Neuronal stem cell (in vitro differentiated cells): ENCODE measurements at regions not wholly inside any gene's neighbourhood (a gene's known extent, or its start where the extent isn't known, plus 50 kb on each side); places are given as distances from the start of the nearest gene placed in this dataset.
A peak's percentile ranks its signal among the peaks of the same experiment; 100 is the strongest.

ENCODE experiments used
- DNase-seq: peaks from one replicate; pipeline ENCODE4 v3.0.0-alpha.2; 2013; ENCODE audit warnings: low spot score
- H2AFZ ChIP-seq: one replicate; pipeline ENCODE4 v1.6.1; 2013; ENCODE audit warnings: mild to moderate bottlenecking, low read length, inconsistent platforms
- H2AK5ac ChIP-seq: 2 replicates; pipeline ENCODE4 v1.6.1; 2013; ENCODE audit warnings: low read depth, mild to moderate bottlenecking, inconsistent platforms, low read length, moderate library complexity, mixed read lengths
- H2BK120ac ChIP-seq: 2 replicates; pipeline ENCODE4 v1.6.1; 2013; ENCODE audit warnings: low read depth, mild to moderate bottlenecking, inconsistent platforms, low read length, moderate library complexity, mixed read lengths
- H2BK12ac ChIP-seq: one replicate; pipeline ENCODE4 v1.6.1; 2013; ENCODE audit warnings: low read length, inconsistent platforms
- H2BK15ac ChIP-seq: 2 replicates; pipeline ENCODE4 v1.6.1; 2013; ENCODE audit warnings: mild to moderate bottlenecking, low read length, inconsistent platforms, mixed read lengths
- H2BK5ac ChIP-seq: one replicate; pipeline ENCODE4 v1.6.1; 2013; ENCODE audit warnings: inconsistent platforms, mild to moderate bottlenecking, low read length, moderate library complexity
- H3K14ac ChIP-seq: one replicate; pipeline ENCODE4 v1.6.1; 2013; ENCODE audit warnings: low read length, inconsistent platforms
- H3K18ac ChIP-seq: 2 replicates; pipeline ENCODE4 v1.6.1; 2013; ENCODE audit warnings: low read length, inconsistent platforms
- H3K23ac ChIP-seq: 2 replicates; pipeline ENCODE4 v1.6.1; 2013; ENCODE audit warnings: low read depth, mild to moderate bottlenecking, mixed read lengths, low read length, inconsistent platforms; ENCODE audit not compliant: poor library complexity
- H3K27ac ChIP-seq: replicated peaks from 3 replicates; pipeline ENCODE4 v1.5.1; 2013; ENCODE audit warnings: low read length, inconsistent platforms
- H3K27me3 ChIP-seq, 3 experiments: 2 replicates each; pipeline ENCODE4 v1.6.1; 2013; ENCODE audit warnings: low read length in 3 of 3, mild to moderate bottlenecking in 2 of 3, inconsistent platforms in 1 of 3, low read depth in 1 of 3, mixed read lengths in 1 of 3, moderate library complexity in 1 of 3; ENCODE audit not compliant: control insufficient read depth in 3 of 3, insufficient read depth in 3 of 3
- H3K36me3 ChIP-seq, 2 donors: replicated peaks in 1 of 2; 2 replicates each; pipeline ENCODE4 v1.6.1; 2013; ENCODE audit warnings: low read length in 2 of 2; ENCODE audit not compliant: control insufficient read depth in 2 of 2, insufficient read depth in 2 of 2
- H3K4ac ChIP-seq: 2 replicates; pipeline ENCODE4 v1.6.1; 2013; ENCODE audit warnings: inconsistent platforms, mild to moderate bottlenecking, low read length, moderate library complexity
- H3K4me1 ChIP-seq, 2 donors: 1 replicate in 1 of 2; 2 replicates in 1 of 2; pipeline ENCODE4 v1.6.1; 2013; ENCODE audit warnings: low read length in 2 of 2, low read depth in 1 of 2; ENCODE audit not compliant: control insufficient read depth in 2 of 2, insufficient read depth in 1 of 2
- H3K4me2 ChIP-seq: one replicate; pipeline ENCODE4 v1.6.1; 2013; ENCODE audit warnings: mild to moderate bottlenecking, low read length, inconsistent platforms; ENCODE audit not compliant: insufficient read depth, poor library complexity, severe bottlenecking
- H3K4me3 ChIP-seq, 2 donors: 2 replicates each; pipeline ENCODE4 v1.5.1; 2013; ENCODE audit warnings: low read length in 2 of 2, mild to moderate bottlenecking in 2 of 2, inconsistent platforms in 1 of 2, moderate library complexity in 1 of 2
- H3K79me1 ChIP-seq: one replicate; pipeline ENCODE4 v1.6.1; 2013; ENCODE audit warnings: low read depth, mild to moderate bottlenecking, inconsistent platforms, low read length, moderate library complexity
- H3K9ac ChIP-seq: one replicate; pipeline ENCODE4 v1.6.1; 2013; ENCODE audit warnings: mild to moderate bottlenecking, low read depth, low read length, inconsistent platforms; ENCODE audit not compliant: poor library complexity
- H3K9me3 ChIP-seq, 2 donors: replicated peaks in 1 of 2; 2 replicates each; pipeline versions ENCODE3 to v1.6.1; 2013; ENCODE audit warnings: low read length in 2 of 2, mild to moderate bottlenecking in 2 of 2, inconsistent platforms in 1 of 2, low read depth in 1 of 2, mixed read lengths in 1 of 2, moderate library complexity in 1 of 2; ENCODE audit not compliant: control insufficient read depth in 2 of 2, insufficient read depth in 1 of 2
- H4K8ac ChIP-seq: one replicate; pipeline ENCODE4 v1.6.1; 2013; ENCODE audit warnings: low read depth, mild to moderate bottlenecking, inconsistent platforms, low read length, moderate library complexity
- H4K91ac ChIP-seq: one replicate; pipeline ENCODE4 v1.6.1; 2013; ENCODE audit warnings: low read length, low read depth, mild to moderate bottlenecking, inconsistent platforms; ENCODE audit not compliant: poor library complexity
- WGBS, 2 donors: extraction: QIAGEN DNeasy Blood & Tissue Kit; methylation state at CpG; one replicate each; pipeline ENCODE4 v1.1.7; 2013; ENCODE audit warnings: missing lambda C conversion rate in 2 of 2, mixed read lengths in 1 of 2; ENCODE audit not compliant: insufficient read length in 2 of 2, insufficient replicate concordance in 1 of 2; ENCODE audit errors: extremely low coverage in 2 of 2; 5-methylcytosine and 5-hydroxymethylcytosine counted together

DNA sequence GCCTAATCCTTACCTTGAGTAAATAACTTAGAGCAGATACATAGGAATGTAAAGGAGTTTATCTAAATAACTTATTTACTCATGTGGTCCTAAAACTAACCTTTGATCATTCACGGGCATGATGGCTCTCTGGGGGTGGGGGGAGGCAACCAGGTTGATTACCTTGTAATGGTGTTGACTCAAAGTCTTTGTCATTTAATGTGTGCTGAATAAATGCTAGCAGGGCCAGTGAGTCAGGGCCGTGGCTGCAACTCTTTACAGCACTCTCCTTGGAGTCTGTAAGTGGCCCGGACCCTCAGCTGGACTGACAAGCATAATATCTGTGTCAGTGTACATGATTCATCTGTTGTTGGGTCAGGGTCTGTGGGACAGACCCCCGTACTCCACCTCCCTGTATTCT, 203.0 kb downstream of the EPM2A start:
- no CpG with 5 or more reads among the region's 4 CpGs for WGBS, 2 donors
- no peak for DNase-seq

DNA sequence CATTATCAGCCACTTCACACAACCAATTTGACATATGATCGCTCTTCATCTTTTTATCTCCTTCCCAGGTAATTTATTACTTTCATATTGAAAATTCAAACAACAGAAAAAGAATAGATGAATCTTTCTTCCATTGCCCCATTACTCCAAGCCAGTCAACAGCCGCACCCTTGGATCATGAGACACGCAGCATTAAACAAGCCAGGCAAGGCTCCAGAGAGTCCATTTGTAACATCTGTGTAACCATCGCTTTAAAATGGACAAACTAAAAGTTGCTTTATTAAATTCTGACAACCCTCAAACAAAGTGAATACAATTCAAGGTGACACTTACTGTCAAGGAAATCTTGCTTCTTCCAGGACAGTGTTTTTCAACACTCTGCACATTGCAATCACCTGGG, 200.3 kb downstream of the EPM2A start:
- no peak overlapping the region for H3K23ac ChIP-seq
- no peak overlapping the region for H2BK5ac ChIP-seq
- no peak overlapping the region for H4K8ac ChIP-seq
- H3K9ac ChIP-seq, result no peak overlapping the region
- H3K27ac ChIP-seq, result no peak overlapping the region
- H3K36me3 ChIP-seq, result no peaks in the 10 kb centered on the region
- H2BK120ac ChIP-seq, result no peak overlapping the region
- H3K4me1 ChIP-seq, result peaks cover 0 to 5% of the 10 kb centered on the region in 2 donors
- H3K4me2 ChIP-seq, result no peak overlapping the region
- no peak overlapping the region for H4K91ac ChIP-seq
- no peaks in the 10 kb centered on the region for H3K27me3 ChIP-seq
- H3K14ac ChIP-seq, result no peak overlapping the region
- no peak overlapping the region for H3K4ac ChIP-seq
- WGBS, 2 donors, result no CpG with 5 or more reads among the region's 4 CpGs
- no peak overlapping the region for H2BK15ac ChIP-seq
- no peaks in the 10 kb centered on the region for H3K79me1 ChIP-seq
- H3K4me3 ChIP-seq, result no peak overlapping the region
- H2AFZ ChIP-seq, result no peak overlapping the region
- H2AK5ac ChIP-seq, result no peak overlapping the region
- H2BK12ac ChIP-seq, result no peak overlapping the region
- H3K9me3 ChIP-seq, result no peaks in the 10 kb centered on the region
- no peak for DNase-seq
- no peak overlapping the region for H3K18ac ChIP-seq

More for the DNA sequence above, 203.0 kb downstream of the EPM2A start:
- no peak overlapping the region for H3K9ac ChIP-seq
- H2AK5ac ChIP-seq, result no peak overlapping the region
- H3K27ac ChIP-seq, result no peak overlapping the region
- H2BK12ac ChIP-seq, result no peak overlapping the region
- no peak overlapping the region for H3K18ac ChIP-seq
- H3K4me1 ChIP-seq, result peaks cover 0 to 5% of the 10 kb centered on the region in 2 donors
- no peak overlapping the region for H3K4me3 ChIP-seq
- H3K36me3 ChIP-seq, result no peaks in the 10 kb centered on the region
- H4K91ac ChIP-seq, result no peak overlapping the region
- no peaks in the 10 kb centered on the region for H3K9me3 ChIP-seq
- no peak overlapping the region for H2BK15ac ChIP-seq
- H3K4me2 ChIP-seq, result no peak overlapping the region
- no peaks in the 10 kb centered on the region for H3K79me1 ChIP-seq
- H3K23ac ChIP-seq, result no peak overlapping the region
- no peak overlapping the region for H3K14ac ChIP-seq
- H2BK5ac ChIP-seq, result no peak overlapping the region
- no peaks in the 10 kb centered on the region for H3K27me3 ChIP-seq
- H4K8ac ChIP-seq, result no peak overlapping the region
- H3K4ac ChIP-seq, result no peak overlapping the region
- no peak overlapping the region for H2AFZ ChIP-seq
- H2BK120ac ChIP-seq, result no peak overlapping the region

DNA sequence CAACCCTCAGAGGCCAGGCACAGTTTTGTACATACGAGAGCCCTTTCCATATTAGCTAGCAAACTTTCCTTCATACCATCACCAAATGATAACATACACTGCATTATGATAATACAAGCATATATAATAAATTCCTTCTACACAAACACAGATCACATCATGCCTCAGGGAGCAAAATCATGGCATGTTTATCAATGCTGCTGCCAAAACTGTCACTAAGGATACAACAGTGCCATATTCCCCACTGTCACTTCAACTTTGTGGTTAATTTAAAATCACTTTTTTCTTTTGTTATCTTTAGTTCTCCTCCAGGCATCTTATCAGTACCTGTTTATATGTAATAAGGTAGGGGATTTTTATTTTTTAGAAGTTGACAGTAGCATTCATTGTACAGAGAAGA, 196.3 kb downstream of the EPM2A start:
- no peak overlapping the region for H4K8ac ChIP-seq
- no peak overlapping the region for H2AK5ac ChIP-seq
- no peak overlapping the region for H2BK5ac ChIP-seq
- no peaks in the 10 kb centered on the region for H3K4me1 ChIP-seq
- H2AFZ ChIP-seq, result no peak overlapping the region
- H2BK120ac ChIP-seq, result no peak overlapping the region
- H3K36me3 ChIP-seq, result no peaks in the 10 kb centered on the region
- H2BK12ac ChIP-seq, result no peak overlapping the region
- no peak overlapping the region for H4K91ac ChIP-seq
- H2BK15ac ChIP-seq, result no peak overlapping the region
- no peak for DNase-seq
- H3K79me1 ChIP-seq, result no peaks in the 10 kb centered on the region
- no peak overlapping the region for H3K18ac ChIP-seq
- H3K4ac ChIP-seq, result no peak overlapping the region
- no peak overlapping the region for H3K4me2 ChIP-seq
- no peaks in the 10 kb centered on the region for H3K27me3 ChIP-seq
- no peaks in the 10 kb centered on the region for H3K9me3 ChIP-seq
- no CpG with 5 or more reads among the region's 1 CpG for WGBS, 2 donors
- no peak overlapping the region for H3K9ac ChIP-seq
- no peak overlapping the region for H3K14ac ChIP-seq
- H3K23ac ChIP-seq, result no peak overlapping the region
- H3K4me3 ChIP-seq, result no peak overlapping the region
- H3K27ac ChIP-seq, result no peak overlapping the region

DNA sequence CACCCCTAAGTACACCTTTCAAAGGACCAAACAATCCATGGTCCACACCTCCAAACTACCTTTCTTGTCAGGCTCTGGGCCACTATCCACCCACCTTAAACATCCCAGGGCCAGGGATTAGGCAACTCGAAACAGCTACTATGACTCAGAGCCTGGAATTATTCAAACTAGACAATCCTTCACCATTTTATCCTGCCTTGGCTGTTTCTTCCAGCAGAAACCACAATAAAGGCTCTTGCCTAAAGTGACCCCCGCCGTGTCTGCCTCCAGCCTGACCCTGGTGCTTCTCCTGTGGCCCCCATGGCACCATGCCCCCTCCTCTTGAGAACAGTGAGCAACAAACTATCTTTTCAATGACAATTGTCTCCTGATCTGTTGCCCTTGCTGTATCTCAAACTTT, 195.5 kb downstream of the EPM2A start:
- Histone ChIP-seq H3K4me1 (no peaks in the 10 kb centered on the region), H3K79me1 (no peaks in the 10 kb centered on the region), H3K23ac (no peak overlapping the region), H3K27me3 (no peaks in the 10 kb centered on the region), H3K27ac (no peak overlapping the region), H3K4me2 (no peak overlapping the region), H3K36me3 (no peaks in the 10 kb centered on the region), H2AK5ac (no peak overlapping the region), H2BK15ac (no peak overlapping the region), H2BK5ac (no peak overlapping the region), H3K9me3 (no peaks in the 10 kb centered on the region), H3K18ac (no peak overlapping the region), H2BK120ac (no peak overlapping the region), H2AFZ (peak overlapping the region; percentile 4), H3K14ac (no peak overlapping the region), H3K4ac (no peak overlapping the region), H3K4me3 (no peak overlapping the region), H4K8ac (no peak overlapping the region), H2BK12ac (no peak overlapping the region), H3K9ac (no peak overlapping the region), H4K91ac (no peak overlapping the region)
- no peak for DNase-seq
- WGBS, 2 donors, result no CpG with 5 or more reads among the region's 3 CpGs
